GM21723 (cell line): ENCODE measurements at regions not wholly inside any gene's neighbourhood (a gene's known extent, or its start where the extent isn't known, plus 50 kb on each side); places are given as distances from the start of the nearest gene placed in this dataset.

Source experiments
- ATAC-seq: cut with Tn5 transposase; IDR thresholded peaks from one replicate; pipeline ENCODE4 v1.9.1; 2021; ENCODE audit warnings: mild to moderate bottlenecking, moderate library complexity; ENCODE audit not compliant: unreplicated experiment

- ATAC-seq, result no peak
Measured at GRCh38 chr7:35463751-35464150, 209.9 kb upstream of the TBX20 start.

GRCh38 chr7:35463176-35463700 is 209.3 kb upstream of the TBX20 start:
- no peak for ATAC-seq

- ATAC-seq, result no peak
Measured at GRCh38 chr7:35454575-35455385, 200.9 kb upstream of the TBX20 start.

- no peak for ATAC-seq
Measured at GRCh38 chr7:35450456-35451214, 196.7 kb upstream of the TBX20 start.

GRCh38 chr7:35448486-35448885 is 194.6 kb upstream of the TBX20 start:
- ATAC-seq, result no peak

- no peak for ATAC-seq
Measured at GRCh38 chr7:35446091-35446490, 192.2 kb upstream of the TBX20 start.

- ATAC-seq, result no peak
Measured at GRCh38 chr7:35437619-35438275, 183.8 kb upstream of the TBX20 start.

- ATAC-seq, result no peak
Measured at GRCh38 chr7:35436452-35436851, 182.6 kb upstream of the TBX20 start.

GRCh38 chr7:35430547-35431153 is 176.8 kb upstream of the TBX20 start:
- no peak for ATAC-seq

GRCh38 chr7:35424869-35425495 is 171.1 kb upstream of the TBX20 start:
- peak; percentile 78 for ATAC-seq

GRCh38 chr7:35424440-35424839 is 170.5 kb upstream of the TBX20 start:
- ATAC-seq, result no peak

GRCh38 chr7:35422715-35423114 is 168.8 kb upstream of the TBX20 start:
- no peak for ATAC-seq

GRCh38 chr7:35420656-35421055 is 166.8 kb upstream of the TBX20 start:
- no peak for ATAC-seq

- no peak for ATAC-seq
Measured at GRCh38 chr7:35419391-35419755, 165.5 kb upstream of the TBX20 start.

- no peak for ATAC-seq
Measured at GRCh38 chr7:35418716-35419390, 165.0 kb upstream of the TBX20 start.

- no peak for ATAC-seq
Measured at GRCh38 chr7:35416568-35416967, 162.7 kb upstream of the TBX20 start.

GRCh38 chr7:35415411-35415822 is 161.5 kb upstream of the TBX20 start:
- ATAC-seq, result no peak

GRCh38 chr7:35411331-35411730 is 157.4 kb upstream of the TBX20 start:
- no peak for ATAC-seq

- ATAC-seq, result no peak
Measured at GRCh38 chr7:35405461-35405860, 151.6 kb upstream of the TBX20 start.

GRCh38 chr7:35401217-35401879 is 147.4 kb upstream of the TBX20 start:
- no peak for ATAC-seq
